HepG2 (cell line): ENCODE measurements at regions not wholly inside any gene's neighbourhood (a gene's known extent, or its start where the extent isn't known, plus 50 kb on each side); places are given as distances from the start of the nearest gene placed in this dataset.

Experiments used
- ATAC-seq: fragments of 200-7000 bp; cut with Tn5 transposase; 3 replicates; pipeline ENCODE4 v1.9.1; 2020; ENCODE audit warnings: mild to moderate bottlenecking, moderate library complexity
- BruUV-seq: library from RNA; stranded (reverse); fragments of 400-500 nt; replicated peaks from 2 replicates; lab custom pipeline; 2021; lab: Mats Ljungman, UMichigan
- CTCF ChIA-PET: fragments of 300-600 bp; formaldehyde crosslinking; extraction: SDS; loops from one replicate; lab custom pipeline; 2021; ENCODE audit warnings: low total read pairs, inconsistent platforms, low intra/inter-chr PET ratio; lab: Yijun Ruan, JAX
- POLR2A ChIA-PET: fragments of 350-600 bp; sonication (Branson Sonifier 250); formaldehyde crosslinking; loops from one replicate; lab custom pipeline; 2020; ENCODE audit warnings: antibody characterized with exemption, inconsistent platforms; lab: Yijun Ruan, JAX
- DNase-seq: peaks from one replicate; pipeline ENCODE4 v3.0.0-alpha.2; 2015; ENCODE audit warnings: low spot score
- FAIRE-seq: peaks from 3 replicates; lab custom pipeline; 2011; peaks lifted over from hg19 to GRCh38; lab: Jason Lieb, UNC
- H2AFZ ChIP-seq: one replicate; pipeline ENCODE4 v1.6.1; 2011; ENCODE audit warnings: low read length, inconsistent platforms
- H3K27ac ChIP-seq: fragments of 300-600 bp; 3 replicates; pipeline ENCODE4 v1.8.0; 2011; ENCODE audit warnings: mixed run types, mild to moderate bottlenecking, mixed read lengths, low read length, inconsistent platforms; ENCODE audit not compliant: insufficient read depth; ENCODE audit errors: extremely low read length
- H3K27me3 ChIP-seq, 2 experiments: fragments of 200-600 bp in 1 of 2; 2 replicates in 1 of 2; 3 replicates in 1 of 2; pipeline versions ENCODE4 v1.6.0 to v1.8.0; 2011; ENCODE audit warnings: low read length in 2 of 2, mild to moderate bottlenecking in 2 of 2, moderate library complexity in 2 of 2, inconsistent platforms in 1 of 2; ENCODE audit not compliant: insufficient read depth in 2 of 2, control insufficient read depth in 1 of 2
- H3K36me3 ChIP-seq, 2 experiments: fragments of 200-600 bp in 1 of 2; replicated peaks in 1 of 2; 2 replicates in 1 of 2; 3 replicates in 1 of 2; pipeline versions ENCODE4 v1.5.1 to v1.8.0; 2011; ENCODE audit warnings: low read length in 2 of 2, inconsistent platforms in 1 of 2; ENCODE audit not compliant: insufficient read depth in 2 of 2, control insufficient read depth in 1 of 2
- H3K4me1 ChIP-seq: 2 replicates; pipeline ENCODE4 v1.5.1; 2012; ENCODE audit warnings: low read length, inconsistent platforms; ENCODE audit not compliant: insufficient read depth
- H3K4me2 ChIP-seq: 2 replicates; pipeline ENCODE4 v1.6.0; 2011; ENCODE audit warnings: low read depth, low read length, inconsistent platforms
- H3K4me3 ChIP-seq, 3 experiments: fragments of 200-600 bp in 1 of 3; sonication (generic), shearing (Covaris generic) in 1 of 3; replicated peaks in 1 of 3; 2 replicates each; pipeline ENCODE4 v1.5.1; 2011 to 2016; ENCODE audit warnings: low read length in 3 of 3, inconsistent platforms in 2 of 3, low read depth in 2 of 3, mild to moderate bottlenecking in 2 of 3, control low read depth in 1 of 3, mixed read lengths in 1 of 3; ENCODE audit not compliant: insufficient read depth in 1 of 3
- H3K79me2 ChIP-seq: one replicate; pipeline ENCODE4 v1.6.1; 2011; ENCODE audit warnings: low read length, inconsistent platforms; ENCODE audit not compliant: insufficient read depth
- H3K9ac ChIP-seq: 2 replicates; pipeline ENCODE4 v1.6.0; 2011; ENCODE audit warnings: mild to moderate bottlenecking, low read depth, low read length, inconsistent platforms; ENCODE audit not compliant: insufficient read depth
- H3K9me3 ChIP-seq: 2 replicates; pipeline ENCODE4 v1.5.1; 2012; ENCODE audit warnings: mild to moderate bottlenecking, low read length
- H4K20me1 ChIP-seq: 2 replicates; pipeline ENCODE4 v1.6.0; 2011; ENCODE audit warnings: inconsistent platforms, mild to moderate bottlenecking, low read length, moderate library complexity; ENCODE audit not compliant: insufficient read depth
- GATA4 ChIP-seq: sonication (generic); IDR thresholded peaks from 2 replicates; pipeline ENCODE4 v1.6.1; 2016; ENCODE audit warnings: antibody characterized with exemption, low read depth, borderline replicate concordance
- HCFC1 ChIP-seq: fragments of 150-350 bp; IDR thresholded peaks from 2 replicates; pipeline ENCODE4 v1.6.1; 2014; ENCODE audit warnings: low read depth, low read length
- NFIB ChIP-seq: sonication (generic); formaldehyde crosslinking; IDR thresholded peaks from 2 replicates; pipeline ENCODE4 v1.9.0; 2021; ENCODE audit warnings: missing genetic modification reagents, mild to moderate bottlenecking, borderline replicate concordance
- PCBP1 ChIP-seq: fragments of 200-400 bp; formaldehyde crosslinking; IDR thresholded peaks from 2 replicates; pipeline ENCODE4 v1.6.1; 2017; ENCODE audit warnings: mild to moderate bottlenecking, low read depth, low read length, borderline replicate concordance
- POLR2A ChIP-seq, 2 experiments: IDR thresholded peaks; 2 replicates each; pipeline ENCODE4 v1.6.1; 2011; ENCODE audit warnings: low read depth in 2 of 2, low read length in 2 of 2, mild to moderate bottlenecking in 1 of 2, moderate library complexity in 1 of 2; ENCODE audit not compliant: insufficient read depth in 1 of 2
- SP1 ChIP-seq, 2 experiments: fragments of 450-650 bp in 1 of 2; sonication (generic) in 1 of 2; formaldehyde crosslinking in 1 of 2; IDR thresholded peaks; 2 replicates each; pipeline versions ENCODE4 v1.4.0 to v1.6.1; 2016 to 2020; ENCODE audit warnings: missing genetic modification reagents in 1 of 2
- YEATS4 ChIP-seq: sonication (generic); formaldehyde crosslinking; IDR thresholded peaks from 2 replicates; pipeline ENCODE4 v1.4.0; 2020; ENCODE audit warnings: missing genetic modification reagents, borderline replicate concordance
- ZBTB2 ChIP-seq: sonication (generic); formaldehyde crosslinking; IDR thresholded peaks from 2 replicates; pipeline ENCODE4 v1.8.0; 2022; ENCODE audit warnings: low read depth, missing genetic modification reagents
- ZGPAT ChIP-seq: IDR thresholded peaks from 2 replicates; pipeline ENCODE4 v1.6.1; 2016; ENCODE audit warnings: mild to moderate bottlenecking
- ZNF124 ChIP-seq: sonication (generic); formaldehyde crosslinking; IDR thresholded peaks from 2 replicates; pipeline ENCODE4 v1.4.0; 2020; ENCODE audit warnings: missing genetic modification reagents
- ZNF256 ChIP-seq: sonication (generic); formaldehyde crosslinking; conservative IDR thresholded peaks from 2 replicates; pipeline ENCODE4 v1.4.0; 2020; ENCODE audit warnings: missing genetic modification reagents
- ZNF546 ChIP-seq: sonication (generic); formaldehyde crosslinking; conservative IDR thresholded peaks from 2 replicates; pipeline ENCODE4 v1.8.1; 2023; ENCODE audit warnings: mild to moderate bottlenecking, missing genetic modification reagents
- ZNF678 ChIP-seq: sonication (generic); formaldehyde crosslinking; IDR thresholded peaks from 2 replicates; pipeline ENCODE4 v1.4.0; 2020; ENCODE audit warnings: mild to moderate bottlenecking, missing genetic modification reagents
- ZNF792 ChIP-seq: IDR thresholded peaks from 2 replicates; pipeline ENCODE4 v1.6.1; 2016
- ZNF800 ChIP-seq: sonication (generic); formaldehyde crosslinking; IDR thresholded peaks from 2 replicates; pipeline ENCODE4 v1.4.0; 2020; ENCODE audit warnings: missing genetic modification reagents
- ZNF83 ChIP-seq: sonication (generic); formaldehyde crosslinking; IDR thresholded peaks from 2 replicates; pipeline ENCODE4 v1.4.0; 2020; ENCODE audit warnings: missing genetic modification reagents, mild to moderate bottlenecking, borderline replicate concordance
- ZSCAN9 ChIP-seq: IDR thresholded peaks from 2 replicates; pipeline ENCODE4 v1.6.1; 2016; ENCODE audit warnings: borderline replicate concordance
- WGBS: methylation state at CpG from one replicate; pipeline ENCODE4 v1.1.6; 2017; ENCODE audit warnings: low lambda C conversion rate; 5-methylcytosine and 5-hydroxymethylcytosine counted together
- in situ Hi-C: cut with HindIII; loops from 2 replicates; pipeline ENCODE4 v1.10.0; 2017; ENCODE audit warnings: low pct_unique_long_range_greater_than_20kb; ENCODE audit not compliant: extremely low pct_ligation_motif_present
- intact Hi-C: fragments of 100-400 bp; cut with micrococcal nuclease; formaldehyde crosslinking; loops from one replicate; pipeline ENCODE4 v1.10.0; 2022; ENCODE audit not compliant: unreplicated experiment

- TF ChIP-seq GATA4 (no peak), ZSCAN9 (CRISPR knock-in tag) (no peak), NFIB (no peak), YEATS4 (CRISPR knock-in tag) (no peak), ZNF83 (no peak), ZNF678 (no peak)
- TF ChIP-seq, all 625 proteins: peak for 0
Observed at GRCh38 chr15:61511089-61511488, 282.0 kb upstream of the RORA start (continued).

- no peak for FAIRE-seq
- H3K79me2 ChIP-seq = no peaks in the 10 kb centered on the region
- H4K20me1 ChIP-seq = no peaks in the 10 kb centered on the region
- no peak for DNase-seq
- no peaks in the 10 kb centered on the region for H3K36me3 ChIP-seq
- ChIA-PET POLR2A (no interaction called here), CTCF (no interaction called here)
- no peak for ATAC-seq
- no peak overlapping the region for H2AFZ ChIP-seq
- 32% methylated on average over 7 of the region's 7 CpGs for WGBS
- no TSS peak for BruUV-seq
- H3K27ac ChIP-seq = no peak overlapping the region
- intact Hi-C loops = no loop called here
- H3K9ac ChIP-seq = no peak overlapping the region
- H3K4me1 ChIP-seq = no peaks in the 10 kb centered on the region
- H3K4me3 ChIP-seq = no peak overlapping the region
- in situ Hi-C loops = no loop called here
- TF ChIP-seq ZNF124 (CRISPR knock-in tag) = no peak
- no peak for TF ChIP-seq SP1 (IDR thresholded peaks at IDR 0.05)
- no peak for TF ChIP-seq SP1 (CRISPR knock-in tag; IDR thresholded peaks at IDR 0.05)
- no peak for TF ChIP-seq POLR2A (IDR thresholded peaks at IDR 0.05; ENCODE audit: insufficient read depth in 1 of 2, low read depth in 2 of 2, low read length in 2 of 2)
- no peak for TF ChIP-seq ZGPAT
- TF ChIP-seq ZBTB2 (CRISPR knock-in tag) = no peak
- TF ChIP-seq ZNF546 (CRISPR knock-in tag) = no peak
- TF ChIP-seq PCBP1 = no peak
- no peak for TF ChIP-seq HCFC1
- TF ChIP-seq ZNF256 (CRISPR knock-in tag) = no peak
- TF ChIP-seq ZNF800 (CRISPR knock-in tag) = no peak
- no peak for TF ChIP-seq ZNF792
- no peak overlapping the region for H3K4me2 ChIP-seq
- H3K27me3 ChIP-seq = no peaks in the 10 kb centered on the region
- H3K9me3 ChIP-seq = no peaks in the 10 kb centered on the region
Observed at GRCh38 chr15:61509327-61509840, 280.3 kb upstream of the RORA start.
